GM12878 (cell line): ENCODE measurements at regions not wholly inside any gene's neighbourhood (a gene's known extent, or its start where the extent isn't known, plus 50 kb on each side); places are given as distances from the start of the nearest gene placed in this dataset.

Source experiments
- CEBPB ChIP-seq, 2 experiments: fragments of 150-350 bp in 1 of 2; IDR thresholded peaks; 2 replicates each; pipeline ENCODE4 v1.6.1; 2012 to 2014; ENCODE audit warnings: low read depth in 2 of 2, low read length in 2 of 2, borderline replicate concordance in 1 of 2, inconsistent platforms in 1 of 2
- CHD4 ChIP-seq: fragments of 200-600 bp; sonication (generic); IDR thresholded peaks from 2 replicates; pipeline ENCODE4 v1.6.1; 2016; ENCODE audit warnings: mild to moderate bottlenecking
- FOS ChIP-seq: IDR thresholded peaks from 3 replicates; pipeline ENCODE4 v1.6.1; 2011; ENCODE audit warnings: borderline replicate concordance; ENCODE audit not compliant: insufficient read length; ENCODE audit errors: extremely low read depth
- NR2C2 ChIP-seq: IDR thresholded peaks from 2 replicates; pipeline ENCODE4 v1.6.1; 2011; ENCODE audit warnings: borderline replicate concordance, low read depth; ENCODE audit not compliant: control insufficient read depth, insufficient read length
- POLR2A ChIP-seq: IDR thresholded peaks from 2 replicates; pipeline ENCODE4 v1.6.1; 2011; ENCODE audit warnings: low read depth, mild to moderate bottlenecking, low read length
- POLR2AphosphoS5 ChIP-seq: IDR thresholded peaks from 2 replicates; pipeline ENCODE4 v1.6.1; 2011; ENCODE audit warnings: mild to moderate bottlenecking, low read length, inconsistent platforms
- RFX5 ChIP-seq: IDR thresholded peaks from 2 replicates; pipeline ENCODE4 v1.6.1; 2011; ENCODE audit warnings: low read depth, low read length, improper control_type of control experiment
- STAT1 ChIP-seq: fragments of 450-650 bp; conservative IDR thresholded peaks from 2 replicates; pipeline ENCODE4 v1.6.1; 2014; ENCODE audit warnings: antibody characterized with exemption, mild to moderate bottlenecking
- TF ChIP-seq, protein P1 (sequence below): IDR thresholded peaks from 2 replicates; pipeline ENCODE4 v1.6.1; 2012; ENCODE audit warnings: mild to moderate bottlenecking, low read depth, low read length
- TF ChIP-seq, protein P2 (sequence below): IDR thresholded peaks from 2 replicates; pipeline ENCODE4 v1.6.1; 2011; ENCODE audit warnings: borderline replicate concordance, low read depth, mild to moderate bottlenecking, moderate library complexity, low read length; ENCODE audit not compliant: insufficient read depth, poor library complexity, severe bottlenecking
- TF ChIP-seq, protein P3 (sequence below): fragments of 450-650 bp; conservative IDR thresholded peaks from 2 replicates; pipeline ENCODE4 v1.6.1; 2017; ENCODE audit warnings: mild to moderate bottlenecking, moderate library complexity
- TF ChIP-seq, protein P4 (sequence below), 3 experiments: IDR thresholded peaks in 2 of 3; conservative IDR thresholded peaks in 1 of 3; 2 replicates each; pipeline ENCODE4 v1.5.1; 2011; ENCODE audit warnings: low read depth in 3 of 3, low read length in 3 of 3, mild to moderate bottlenecking in 3 of 3, control low read depth in 2 of 3, moderate library complexity in 2 of 3, inconsistent platforms in 1 of 3, mixed read lengths in 1 of 3; ENCODE audit not compliant: control insufficient read depth in 2 of 3, insufficient read depth in 1 of 3; ENCODE audit errors: extremely low read depth in 1 of 3
- TF ChIP-seq, protein P5 (sequence below): fragments of 450-650 bp; IDR thresholded peaks from 2 replicates; pipeline ENCODE4 v1.6.1; 2016; ENCODE audit warnings: mild to moderate bottlenecking, moderate library complexity, borderline replicate concordance
- TF ChIP-seq, protein P6 (sequence below): fragments of 450-650 bp; IDR thresholded peaks from 2 replicates; pipeline ENCODE4 v1.6.1; 2017; ENCODE audit warnings: mild to moderate bottlenecking

DNA sequence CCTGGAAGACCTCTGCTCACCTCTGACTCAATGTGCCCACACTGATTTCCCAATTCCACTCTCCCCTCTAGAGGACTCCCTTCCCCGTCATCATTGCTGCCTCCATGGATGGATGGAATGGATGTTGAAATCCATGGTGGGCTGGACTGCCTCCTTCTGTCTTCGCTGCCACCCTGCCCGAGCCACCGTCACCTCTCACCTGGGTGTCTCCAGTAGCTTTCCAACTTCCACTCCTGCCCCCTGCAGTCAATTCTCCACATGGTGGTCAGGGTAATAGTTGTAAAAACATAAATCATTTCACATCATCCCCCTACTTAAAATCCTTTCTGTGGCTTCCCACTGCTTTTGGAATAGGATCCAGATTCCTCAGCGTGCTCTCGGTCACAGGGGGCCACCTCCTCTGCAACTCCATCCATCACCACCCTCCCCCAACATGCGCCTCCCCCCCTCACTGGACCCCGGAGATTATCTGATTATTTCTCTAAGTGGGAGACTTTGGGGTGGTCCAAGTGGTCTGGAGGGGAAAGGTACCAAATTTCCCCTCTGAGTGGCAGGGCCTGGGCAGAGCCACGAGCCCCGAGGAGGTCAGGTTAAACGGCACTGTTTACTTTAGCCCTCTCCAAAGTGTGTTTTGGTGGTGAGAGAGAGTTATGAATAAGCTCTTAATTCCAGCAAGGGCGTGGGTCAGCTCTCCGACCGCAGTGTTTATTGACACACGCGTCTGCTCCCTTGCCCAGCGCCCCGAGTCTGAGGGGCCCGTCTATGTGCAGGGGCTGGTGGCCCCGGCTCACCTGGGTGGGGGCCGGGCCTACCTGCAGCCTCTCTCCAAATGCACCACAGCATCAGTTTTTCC lies 313.7 kb downstream of the MN1 start:
- no peak for TF ChIP-seq FOS
- TF ChIP-seq, protein P1, sequence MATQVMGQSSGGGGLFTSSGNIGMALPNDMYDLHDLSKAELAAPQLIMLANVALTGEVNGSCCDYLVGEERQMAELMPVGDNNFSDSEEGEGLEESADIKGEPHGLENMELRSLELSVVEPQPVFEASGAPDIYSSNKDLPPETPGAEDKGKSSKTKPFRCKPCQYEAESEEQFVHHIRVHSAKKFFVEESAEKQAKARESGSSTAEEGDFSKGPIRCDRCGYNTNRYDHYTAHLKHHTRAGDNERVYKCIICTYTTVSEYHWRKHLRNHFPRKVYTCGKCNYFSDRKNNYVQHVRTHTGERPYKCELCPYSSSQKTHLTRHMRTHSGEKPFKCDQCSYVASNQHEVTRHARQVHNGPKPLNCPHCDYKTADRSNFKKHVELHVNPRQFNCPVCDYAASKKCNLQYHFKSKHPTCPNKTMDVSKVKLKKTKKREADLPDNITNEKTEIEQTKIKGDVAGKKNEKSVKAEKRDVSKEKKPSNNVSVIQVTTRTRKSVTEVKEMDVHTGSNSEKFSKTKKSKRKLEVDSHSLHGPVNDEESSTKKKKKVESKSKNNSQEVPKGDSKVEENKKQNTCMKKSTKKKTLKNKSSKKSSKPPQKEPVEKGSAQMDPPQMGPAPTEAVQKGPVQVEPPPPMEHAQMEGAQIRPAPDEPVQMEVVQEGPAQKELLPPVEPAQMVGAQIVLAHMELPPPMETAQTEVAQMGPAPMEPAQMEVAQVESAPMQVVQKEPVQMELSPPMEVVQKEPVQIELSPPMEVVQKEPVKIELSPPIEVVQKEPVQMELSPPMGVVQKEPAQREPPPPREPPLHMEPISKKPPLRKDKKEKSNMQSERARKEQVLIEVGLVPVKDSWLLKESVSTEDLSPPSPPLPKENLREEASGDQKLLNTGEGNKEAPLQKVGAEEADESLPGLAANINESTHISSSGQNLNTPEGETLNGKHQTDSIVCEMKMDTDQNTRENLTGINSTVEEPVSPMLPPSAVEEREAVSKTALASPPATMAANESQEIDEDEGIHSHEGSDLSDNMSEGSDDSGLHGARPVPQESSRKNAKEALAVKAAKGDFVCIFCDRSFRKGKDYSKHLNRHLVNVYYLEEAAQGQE: no peak
- TF ChIP-seq, protein P2, sequence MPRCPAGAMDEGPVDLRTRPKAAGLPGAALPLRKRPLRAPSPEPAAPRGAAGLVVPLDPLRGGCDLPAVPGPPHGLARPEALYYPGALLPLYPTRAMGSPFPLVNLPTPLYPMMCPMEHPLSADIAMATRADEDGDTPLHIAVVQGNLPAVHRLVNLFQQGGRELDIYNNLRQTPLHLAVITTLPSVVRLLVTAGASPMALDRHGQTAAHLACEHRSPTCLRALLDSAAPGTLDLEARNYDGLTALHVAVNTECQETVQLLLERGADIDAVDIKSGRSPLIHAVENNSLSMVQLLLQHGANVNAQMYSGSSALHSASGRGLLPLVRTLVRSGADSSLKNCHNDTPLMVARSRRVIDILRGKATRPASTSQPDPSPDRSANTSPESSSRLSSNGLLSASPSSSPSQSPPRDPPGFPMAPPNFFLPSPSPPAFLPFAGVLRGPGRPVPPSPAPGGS: no peak
- TF ChIP-seq CHD4: no peak
- TF ChIP-seq, protein P3, sequence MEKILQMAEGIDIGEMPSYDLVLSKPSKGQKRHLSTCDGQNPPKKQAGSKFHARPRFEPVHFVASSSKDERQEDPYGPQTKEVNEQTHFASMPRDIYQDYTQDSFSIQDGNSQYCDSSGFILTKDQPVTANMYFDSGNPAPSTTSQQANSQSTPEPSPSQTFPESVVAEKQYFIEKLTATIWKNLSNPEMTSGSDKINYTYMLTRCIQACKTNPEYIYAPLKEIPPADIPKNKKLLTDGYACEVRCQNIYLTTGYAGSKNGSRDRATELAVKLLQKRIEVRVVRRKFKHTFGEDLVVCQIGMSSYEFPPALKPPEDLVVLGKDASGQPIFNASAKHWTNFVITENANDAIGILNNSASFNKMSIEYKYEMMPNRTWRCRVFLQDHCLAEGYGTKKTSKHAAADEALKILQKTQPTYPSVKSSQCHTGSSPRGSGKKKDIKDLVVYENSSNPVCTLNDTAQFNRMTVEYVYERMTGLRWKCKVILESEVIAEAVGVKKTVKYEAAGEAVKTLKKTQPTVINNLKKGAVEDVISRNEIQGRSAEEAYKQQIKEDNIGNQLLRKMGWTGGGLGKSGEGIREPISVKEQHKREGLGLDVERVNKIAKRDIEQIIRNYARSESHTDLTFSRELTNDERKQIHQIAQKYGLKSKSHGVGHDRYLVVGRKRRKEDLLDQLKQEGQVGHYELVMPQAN: no peak
- TF ChIP-seq, protein P4, sequence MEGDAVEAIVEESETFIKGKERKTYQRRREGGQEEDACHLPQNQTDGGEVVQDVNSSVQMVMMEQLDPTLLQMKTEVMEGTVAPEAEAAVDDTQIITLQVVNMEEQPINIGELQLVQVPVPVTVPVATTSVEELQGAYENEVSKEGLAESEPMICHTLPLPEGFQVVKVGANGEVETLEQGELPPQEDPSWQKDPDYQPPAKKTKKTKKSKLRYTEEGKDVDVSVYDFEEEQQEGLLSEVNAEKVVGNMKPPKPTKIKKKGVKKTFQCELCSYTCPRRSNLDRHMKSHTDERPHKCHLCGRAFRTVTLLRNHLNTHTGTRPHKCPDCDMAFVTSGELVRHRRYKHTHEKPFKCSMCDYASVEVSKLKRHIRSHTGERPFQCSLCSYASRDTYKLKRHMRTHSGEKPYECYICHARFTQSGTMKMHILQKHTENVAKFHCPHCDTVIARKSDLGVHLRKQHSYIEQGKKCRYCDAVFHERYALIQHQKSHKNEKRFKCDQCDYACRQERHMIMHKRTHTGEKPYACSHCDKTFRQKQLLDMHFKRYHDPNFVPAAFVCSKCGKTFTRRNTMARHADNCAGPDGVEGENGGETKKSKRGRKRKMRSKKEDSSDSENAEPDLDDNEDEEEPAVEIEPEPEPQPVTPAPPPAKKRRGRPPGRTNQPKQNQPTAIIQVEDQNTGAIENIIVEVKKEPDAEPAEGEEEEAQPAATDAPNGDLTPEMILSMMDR (IDR thresholded peaks at IDR 0.05 in 2 of 3, conservative IDR thresholded peaks at IDR 0.05 in 1 of 3; ENCODE audit: control insufficient read depth in 2 of 3, extremely low read depth in 1 of 3, insufficient read depth in 1 of 3, low read depth in 3 of 3, low read length in 3 of 3): no peak
- TF ChIP-seq STAT1: no peak
- TF ChIP-seq CEBPB (IDR thresholded peaks at IDR 0.05; ENCODE audit: borderline replicate concordance in 1 of 2, low read depth in 2 of 2, low read length in 2 of 2): no peak
- TF ChIP-seq, protein P5, sequence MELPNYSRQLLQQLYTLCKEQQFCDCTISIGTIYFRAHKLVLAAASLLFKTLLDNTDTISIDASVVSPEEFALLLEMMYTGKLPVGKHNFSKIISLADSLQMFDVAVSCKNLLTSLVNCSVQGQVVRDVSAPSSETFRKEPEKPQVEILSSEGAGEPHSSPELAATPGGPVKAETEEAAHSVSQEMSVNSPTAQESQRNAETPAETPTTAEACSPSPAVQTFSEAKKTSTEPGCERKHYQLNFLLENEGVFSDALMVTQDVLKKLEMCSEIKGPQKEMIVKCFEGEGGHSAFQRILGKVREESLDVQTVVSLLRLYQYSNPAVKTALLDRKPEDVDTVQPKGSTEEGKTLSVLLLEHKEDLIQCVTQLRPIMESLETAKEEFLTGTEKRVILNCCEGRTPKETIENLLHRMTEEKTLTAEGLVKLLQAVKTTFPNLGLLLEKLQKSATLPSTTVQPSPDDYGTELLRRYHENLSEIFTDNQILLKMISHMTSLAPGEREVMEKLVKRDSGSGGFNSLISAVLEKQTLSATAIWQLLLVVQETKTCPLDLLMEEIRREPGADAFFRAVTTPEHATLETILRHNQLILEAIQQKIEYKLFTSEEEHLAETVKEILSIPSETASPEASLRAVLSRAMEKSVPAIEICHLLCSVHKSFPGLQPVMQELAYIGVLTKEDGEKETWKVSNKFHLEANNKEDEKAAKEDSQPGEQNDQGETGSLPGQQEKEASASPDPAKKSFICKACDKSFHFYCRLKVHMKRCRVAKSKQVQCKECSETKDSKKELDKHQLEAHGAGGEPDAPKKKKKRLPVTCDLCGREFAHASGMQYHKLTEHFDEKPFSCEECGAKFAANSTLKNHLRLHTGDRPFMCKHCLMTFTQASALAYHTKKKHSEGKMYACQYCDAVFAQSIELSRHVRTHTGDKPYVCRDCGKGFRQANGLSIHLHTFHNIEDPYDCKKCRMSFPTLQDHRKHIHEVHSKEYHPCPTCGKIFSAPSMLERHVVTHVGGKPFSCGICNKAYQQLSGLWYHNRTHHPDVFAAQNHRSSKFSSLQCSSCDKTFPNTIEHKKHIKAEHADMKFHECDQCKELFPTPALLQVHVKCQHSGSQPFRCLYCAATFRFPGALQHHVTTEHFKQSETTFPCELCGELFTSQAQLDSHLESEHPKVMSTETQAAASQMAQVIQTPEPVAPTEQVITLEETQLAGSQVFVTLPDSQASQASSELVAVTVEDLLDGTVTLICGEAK: no peak
- no peak for TF ChIP-seq RFX5
- no peak for TF ChIP-seq NR2C2
- TF ChIP-seq POLR2A: no peak
- TF ChIP-seq, protein P6, sequence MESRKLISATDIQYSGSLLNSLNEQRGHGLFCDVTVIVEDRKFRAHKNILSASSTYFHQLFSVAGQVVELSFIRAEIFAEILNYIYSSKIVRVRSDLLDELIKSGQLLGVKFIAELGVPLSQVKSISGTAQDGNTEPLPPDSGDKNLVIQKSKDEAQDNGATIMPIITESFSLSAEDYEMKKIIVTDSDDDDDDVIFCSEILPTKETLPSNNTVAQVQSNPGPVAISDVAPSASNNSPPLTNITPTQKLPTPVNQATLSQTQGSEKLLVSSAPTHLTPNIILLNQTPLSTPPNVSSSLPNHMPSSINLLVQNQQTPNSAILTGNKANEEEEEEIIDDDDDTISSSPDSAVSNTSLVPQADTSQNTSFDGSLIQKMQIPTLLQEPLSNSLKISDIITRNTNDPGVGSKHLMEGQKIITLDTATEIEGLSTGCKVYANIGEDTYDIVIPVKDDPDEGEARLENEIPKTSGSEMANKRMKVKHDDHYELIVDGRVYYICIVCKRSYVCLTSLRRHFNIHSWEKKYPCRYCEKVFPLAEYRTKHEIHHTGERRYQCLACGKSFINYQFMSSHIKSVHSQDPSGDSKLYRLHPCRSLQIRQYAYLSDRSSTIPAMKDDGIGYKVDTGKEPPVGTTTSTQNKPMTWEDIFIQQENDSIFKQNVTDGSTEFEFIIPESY: no peak
- TF ChIP-seq POLR2AphosphoS5: no peak
